ENCODE measurements at regions not wholly inside any gene's neighbourhood (a gene's known extent, or its start where the extent isn't known, plus 50 kb on each side); places are given as distances from the start of the nearest gene placed in this dataset.

DNA sequence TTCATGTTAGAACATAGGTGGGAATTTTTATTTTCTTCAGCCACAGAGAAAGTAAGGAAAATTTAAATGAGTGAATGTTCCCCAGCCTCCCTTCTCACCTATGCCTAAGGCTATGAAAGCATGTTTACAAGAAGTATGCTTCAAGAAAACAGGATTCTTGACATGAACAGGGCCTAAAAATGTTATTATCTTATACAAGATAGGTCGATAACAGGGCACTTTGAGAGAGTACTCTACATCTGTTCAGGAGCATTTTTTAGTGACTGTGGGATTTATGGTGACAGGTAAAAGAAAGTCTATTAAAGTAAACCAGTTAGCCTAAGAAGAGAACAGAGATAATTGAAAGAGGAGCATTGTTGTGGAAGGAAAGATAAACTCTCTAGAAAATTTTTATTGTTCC, 222.9 kb upstream of the DAAM1 start:
- TF ChIP-seq, protein P1, sequence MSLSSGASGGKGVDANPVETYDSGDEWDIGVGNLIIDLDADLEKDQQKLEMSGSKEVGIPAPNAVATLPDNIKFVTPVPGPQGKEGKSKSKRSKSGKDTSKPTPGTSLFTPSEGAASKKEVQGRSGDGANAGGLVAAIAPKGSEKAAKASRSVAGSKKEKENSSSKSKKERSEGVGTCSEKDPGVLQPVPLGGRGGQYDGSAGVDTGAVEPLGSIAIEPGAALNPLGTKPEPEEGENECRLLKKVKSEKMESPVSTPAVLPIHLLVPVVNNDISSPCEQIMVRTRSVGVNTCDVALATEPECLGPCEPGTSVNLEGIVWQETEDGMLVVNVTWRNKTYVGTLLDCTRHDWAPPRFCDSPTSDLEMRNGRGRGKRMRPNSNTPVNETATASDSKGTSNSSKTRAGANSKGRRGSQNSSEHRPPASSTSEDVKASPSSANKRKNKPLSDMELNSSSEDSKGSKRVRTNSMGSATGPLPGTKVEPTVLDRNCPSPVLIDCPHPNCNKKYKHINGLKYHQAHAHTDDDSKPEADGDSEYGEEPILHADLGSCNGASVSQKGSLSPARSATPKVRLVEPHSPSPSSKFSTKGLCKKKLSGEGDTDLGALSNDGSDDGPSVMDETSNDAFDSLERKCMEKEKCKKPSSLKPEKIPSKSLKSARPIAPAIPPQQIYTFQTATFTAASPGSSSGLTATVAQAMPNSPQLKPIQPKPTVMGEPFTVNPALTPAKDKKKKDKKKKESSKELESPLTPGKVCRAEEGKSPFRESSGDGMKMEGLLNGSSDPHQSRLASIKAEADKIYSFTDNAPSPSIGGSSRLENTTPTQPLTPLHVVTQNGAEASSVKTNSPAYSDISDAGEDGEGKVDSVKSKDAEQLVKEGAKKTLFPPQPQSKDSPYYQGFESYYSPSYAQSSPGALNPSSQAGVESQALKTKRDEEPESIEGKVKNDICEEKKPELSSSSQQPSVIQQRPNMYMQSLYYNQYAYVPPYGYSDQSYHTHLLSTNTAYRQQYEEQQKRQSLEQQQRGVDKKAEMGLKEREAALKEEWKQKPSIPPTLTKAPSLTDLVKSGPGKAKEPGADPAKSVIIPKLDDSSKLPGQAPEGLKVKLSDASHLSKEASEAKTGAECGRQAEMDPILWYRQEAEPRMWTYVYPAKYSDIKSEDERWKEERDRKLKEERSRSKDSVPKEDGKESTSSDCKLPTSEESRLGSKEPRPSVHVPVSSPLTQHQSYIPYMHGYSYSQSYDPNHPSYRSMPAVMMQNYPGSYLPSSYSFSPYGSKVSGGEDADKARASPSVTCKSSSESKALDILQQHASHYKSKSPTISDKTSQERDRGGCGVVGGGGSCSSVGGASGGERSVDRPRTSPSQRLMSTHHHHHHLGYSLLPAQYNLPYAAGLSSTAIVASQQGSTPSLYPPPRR (CRISPR knock-in tag; IDR thresholded peaks at IDR 0.05; ENCODE audit: borderline replicate concordance), result no peak
- TF ChIP-seq POLR2A (IDR thresholded peaks at IDR 0.05; ENCODE audit: insufficient read depth in 1 of 2, low read depth in 2 of 2, low read length in 2 of 2) (no peak), EZH2 (conservative IDR thresholded peaks at IDR 0.05; ENCODE audit: low read depth, low read length) (no peak), ISX (CRISPR knock-in tag; conservative IDR thresholded peaks at IDR 0.05) (no peak), PAF1 (CRISPR knock-in tag; IDR thresholded peaks at IDR 0.05) (no peak), GTF2F1 (IDR thresholded peaks at IDR 0.05; ENCODE audit: low read length) (no peak), YY1 (IDR thresholded peaks at IDR 0.05; ENCODE audit: insufficient read depth, insufficient replicate concordance, low read depth, low read length) (no peak), IKZF1 (IDR thresholded peaks at IDR 0.05) (no peak), KDM5A (IDR thresholded peaks at IDR 0.05; ENCODE audit: borderline replicate concordance, low read length) (no peak)
- TF ChIP-seq, protein P2, sequence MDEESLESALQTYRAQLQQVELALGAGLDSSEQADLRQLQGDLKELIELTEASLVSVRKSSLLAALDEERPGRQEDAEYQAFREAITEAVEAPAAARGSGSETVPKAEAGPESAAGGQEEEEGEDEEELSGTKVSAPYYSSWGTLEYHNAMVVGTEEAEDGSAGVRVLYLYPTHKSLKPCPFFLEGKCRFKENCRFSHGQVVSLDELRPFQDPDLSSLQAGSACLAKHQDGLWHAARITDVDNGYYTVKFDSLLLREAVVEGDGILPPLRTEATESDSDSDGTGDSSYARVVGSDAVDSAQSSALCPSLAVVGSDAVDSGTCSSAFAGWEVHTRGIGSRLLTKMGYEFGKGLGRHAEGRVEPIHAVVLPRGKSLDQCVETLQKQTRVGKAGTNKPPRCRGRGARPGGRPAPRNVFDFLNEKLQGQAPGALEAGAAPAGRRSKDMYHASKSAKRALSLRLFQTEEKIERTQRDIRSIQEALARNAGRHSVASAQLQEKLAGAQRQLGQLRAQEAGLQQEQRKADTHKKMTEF (CRISPR knock-in tag; IDR thresholded peaks at IDR 0.05), result no peak
- TF ChIP-seq, protein P3, sequence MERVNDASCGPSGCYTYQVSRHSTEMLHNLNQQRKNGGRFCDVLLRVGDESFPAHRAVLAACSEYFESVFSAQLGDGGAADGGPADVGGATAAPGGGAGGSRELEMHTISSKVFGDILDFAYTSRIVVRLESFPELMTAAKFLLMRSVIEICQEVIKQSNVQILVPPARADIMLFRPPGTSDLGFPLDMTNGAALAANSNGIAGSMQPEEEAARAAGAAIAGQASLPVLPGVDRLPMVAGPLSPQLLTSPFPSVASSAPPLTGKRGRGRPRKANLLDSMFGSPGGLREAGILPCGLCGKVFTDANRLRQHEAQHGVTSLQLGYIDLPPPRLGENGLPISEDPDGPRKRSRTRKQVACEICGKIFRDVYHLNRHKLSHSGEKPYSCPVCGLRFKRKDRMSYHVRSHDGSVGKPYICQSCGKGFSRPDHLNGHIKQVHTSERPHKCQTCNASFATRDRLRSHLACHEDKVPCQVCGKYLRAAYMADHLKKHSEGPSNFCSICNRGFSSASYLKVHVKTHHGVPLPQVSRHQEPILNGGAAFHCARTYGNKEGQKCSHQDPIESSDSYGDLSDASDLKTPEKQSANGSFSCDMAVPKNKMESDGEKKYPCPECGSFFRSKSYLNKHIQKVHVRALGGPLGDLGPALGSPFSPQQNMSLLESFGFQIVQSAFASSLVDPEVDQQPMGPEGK (CRISPR knock-in tag; IDR thresholded peaks at IDR 0.05), result no peak

Measured in HepG2 (cell line).